Neutrophil (primary cell): ENCODE measurements at regions not wholly inside any gene's neighbourhood (a gene's known extent, or its start where the extent isn't known, plus 50 kb on each side); places are given as distances from the start of the nearest gene placed in this dataset.

Experiments
- H3K27ac ChIP-seq: fragments of 200-600 bp; sonication (generic); 2 replicates; pipeline ENCODE4 v1.5.1; 2016; ENCODE audit warnings: mild to moderate bottlenecking, moderate library complexity
- H3K27me3 ChIP-seq: fragments of 200-600 bp; sonication (generic); 2 replicates; pipeline ENCODE4 v1.6.0; 2016; ENCODE audit warnings: mild to moderate bottlenecking
- H3K36me3 ChIP-seq: fragments of 200-600 bp; sonication (generic); 2 replicates; pipeline ENCODE4 v1.5.1; 2017
- H3K4me1 ChIP-seq, 2 experiments: fragments of 200-600 bp in 1 of 2; sonication (generic) in 1 of 2; 1 replicate in 1 of 2; 2 replicates in 1 of 2; pipeline versions ENCODE4 v1.5.1 to v1.6.1; 2013 to 2016; ENCODE audit warnings: low read depth in 1 of 2, low read length in 1 of 2, mild to moderate bottlenecking in 1 of 2, moderate library complexity in 1 of 2; ENCODE audit not compliant: control insufficient read depth in 1 of 2, insufficient read depth in 1 of 2
- H3K4me3 ChIP-seq, 2 experiments: fragments of 200-600 bp in 1 of 2; sonication (generic) in 1 of 2; 1 replicate in 1 of 2; 2 replicates in 1 of 2; pipeline ENCODE4 v1.5.1; 2013 to 2016; ENCODE audit warnings: low read depth in 1 of 2, low read length in 1 of 2, mild to moderate bottlenecking in 1 of 2, moderate library complexity in 1 of 2
- H3K9me3 ChIP-seq: fragments of 200-600 bp; sonication (generic); 2 replicates; pipeline ENCODE4 v1.5.1; 2016
- TF ChIP-seq, protein P1 (sequence below): fragments of 200-600 bp; sonication (generic); IDR thresholded peaks from 2 replicates; pipeline ENCODE4 v1.5.1; 2016; ENCODE audit warnings: antibody characterized with exemption

DNA sequence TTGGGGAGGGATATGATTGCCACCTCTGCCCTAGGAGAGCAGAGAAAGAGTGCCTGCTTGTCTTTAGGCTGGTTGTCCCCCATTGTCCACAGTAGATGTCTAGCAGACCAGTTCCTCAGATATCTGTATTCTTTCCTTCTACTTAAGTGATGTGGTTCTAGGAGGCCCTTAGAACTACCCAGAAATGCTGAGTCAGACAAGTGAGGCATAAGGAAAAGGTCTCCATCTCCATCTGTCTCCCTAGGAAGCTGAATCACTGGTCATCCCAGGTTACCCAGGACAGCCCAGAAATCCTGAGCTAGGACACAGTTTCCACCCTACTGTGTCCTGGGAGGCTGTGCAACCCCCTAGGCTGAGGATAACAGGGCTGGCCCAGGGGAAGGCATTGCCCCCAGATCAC is 93.4 kb upstream of the INHBA start:
- peaks cover 4 to 10% of the 10 kb centered on the region in 2 experiments for H3K4me1 ChIP-seq
- H3K9me3 ChIP-seq, result no peaks in the 10 kb centered on the region
- H3K4me3 ChIP-seq, result no peak overlapping the region
- H3K27ac ChIP-seq, result no peak overlapping the region
- TF ChIP-seq, protein P1, sequence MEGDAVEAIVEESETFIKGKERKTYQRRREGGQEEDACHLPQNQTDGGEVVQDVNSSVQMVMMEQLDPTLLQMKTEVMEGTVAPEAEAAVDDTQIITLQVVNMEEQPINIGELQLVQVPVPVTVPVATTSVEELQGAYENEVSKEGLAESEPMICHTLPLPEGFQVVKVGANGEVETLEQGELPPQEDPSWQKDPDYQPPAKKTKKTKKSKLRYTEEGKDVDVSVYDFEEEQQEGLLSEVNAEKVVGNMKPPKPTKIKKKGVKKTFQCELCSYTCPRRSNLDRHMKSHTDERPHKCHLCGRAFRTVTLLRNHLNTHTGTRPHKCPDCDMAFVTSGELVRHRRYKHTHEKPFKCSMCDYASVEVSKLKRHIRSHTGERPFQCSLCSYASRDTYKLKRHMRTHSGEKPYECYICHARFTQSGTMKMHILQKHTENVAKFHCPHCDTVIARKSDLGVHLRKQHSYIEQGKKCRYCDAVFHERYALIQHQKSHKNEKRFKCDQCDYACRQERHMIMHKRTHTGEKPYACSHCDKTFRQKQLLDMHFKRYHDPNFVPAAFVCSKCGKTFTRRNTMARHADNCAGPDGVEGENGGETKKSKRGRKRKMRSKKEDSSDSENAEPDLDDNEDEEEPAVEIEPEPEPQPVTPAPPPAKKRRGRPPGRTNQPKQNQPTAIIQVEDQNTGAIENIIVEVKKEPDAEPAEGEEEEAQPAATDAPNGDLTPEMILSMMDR, result no peak
- peaks cover 18% of the 10 kb centered on the region for H3K27me3 ChIP-seq
- no peaks in the 10 kb centered on the region for H3K36me3 ChIP-seq

DNA sequence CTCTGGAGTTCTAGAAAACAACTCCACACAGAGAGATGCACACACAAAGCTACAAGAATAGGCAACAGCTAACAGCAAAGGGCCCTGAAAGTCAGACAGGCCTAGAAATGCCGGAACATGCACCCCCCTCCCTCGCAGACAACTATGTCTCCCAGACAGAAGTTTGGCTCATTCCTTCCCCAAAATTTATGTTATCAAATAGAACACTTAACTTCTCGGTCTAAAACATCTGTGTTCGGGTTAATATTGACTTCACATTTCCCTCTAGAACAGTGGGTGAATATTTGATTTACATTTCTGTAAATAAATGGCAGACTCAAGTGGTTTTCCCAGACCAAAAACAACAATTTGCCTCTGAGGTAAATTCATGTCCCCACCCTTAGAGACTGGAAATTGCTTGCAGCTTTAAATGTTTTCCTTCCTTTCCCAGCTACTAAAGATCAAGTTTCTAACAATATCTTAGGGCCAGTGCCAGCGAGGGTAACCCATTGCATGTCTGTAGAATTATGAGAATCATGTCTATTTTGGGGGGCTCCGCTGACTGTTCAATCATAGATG is 92.5 kb upstream of the INHBA start:
- H3K4me1 ChIP-seq, result peaks cover 4 to 10% of the 10 kb centered on the region in 2 experiments
- no peaks in the 10 kb centered on the region for H3K36me3 ChIP-seq
- H3K27me3 ChIP-seq, result peaks cover 18% of the 10 kb centered on the region
- H3K9me3 ChIP-seq, result no peaks in the 10 kb centered on the region
- H3K27ac ChIP-seq, result no peak overlapping the region
- no peak overlapping the region for H3K4me3 ChIP-seq
- TF ChIP-seq, protein P1, result no peak

DNA sequence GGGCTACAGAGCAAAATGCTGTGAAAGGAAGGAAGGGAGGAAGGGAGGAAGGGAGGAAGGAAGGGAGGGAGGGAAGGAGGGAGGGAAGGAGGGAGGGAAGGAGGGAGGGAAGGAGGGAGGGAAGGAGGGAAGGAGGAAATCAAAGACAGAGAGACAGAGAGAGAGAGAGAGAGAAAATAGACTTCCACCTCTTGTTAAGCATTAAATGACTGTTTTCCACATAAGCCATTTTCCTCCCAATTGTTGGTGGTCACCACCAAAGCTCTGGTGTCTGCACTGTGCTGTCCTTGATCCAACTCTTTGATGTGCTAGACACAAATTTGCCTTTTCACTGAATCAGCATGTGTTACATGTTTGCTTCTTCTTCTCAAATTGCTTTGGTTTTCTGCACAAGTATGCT is 90.7 kb upstream of the INHBA start:
- TF ChIP-seq, protein P1, result no peak
- H3K4me3 ChIP-seq, result no peak overlapping the region
- no peak overlapping the region for H3K27ac ChIP-seq
- H3K36me3 ChIP-seq, result no peaks in the 10 kb centered on the region
- H3K4me1 ChIP-seq, result no peaks in the 10 kb centered on the region
- H3K27me3 ChIP-seq, result peaks cover 17% of the 10 kb centered on the region
- H3K9me3 ChIP-seq, result no peaks in the 10 kb centered on the region

DNA sequence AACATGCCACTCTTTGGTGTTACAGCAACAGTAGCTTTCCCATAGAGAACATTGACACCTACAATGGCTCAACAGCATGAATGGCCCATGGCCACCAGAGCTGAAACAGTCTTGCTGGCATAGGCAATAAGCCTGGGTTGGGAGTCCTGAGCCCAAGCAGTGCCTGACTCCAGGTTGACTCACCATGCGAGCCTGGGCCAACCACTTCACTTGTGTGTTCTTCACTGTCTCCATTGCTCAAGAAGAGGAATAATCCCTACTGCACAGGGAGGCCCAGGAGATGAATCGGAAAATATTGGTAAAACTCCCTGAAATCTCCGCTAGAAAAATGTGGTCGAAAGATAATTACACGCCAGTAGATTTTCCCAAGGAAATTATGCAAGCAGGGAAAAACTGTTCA is 89.2 kb upstream of the INHBA start:
- H3K9me3 ChIP-seq, result no peaks in the 10 kb centered on the region
- no peaks in the 10 kb centered on the region for H3K36me3 ChIP-seq
- no peak overlapping the region for H3K4me3 ChIP-seq
- no peak overlapping the region for H3K27ac ChIP-seq
- H3K27me3 ChIP-seq, result peaks cover 3% of the 10 kb centered on the region
- H3K4me1 ChIP-seq, result peaks cover 1 to 2% of the 10 kb centered on the region in 2 experiments
- TF ChIP-seq, protein P1, result no peak

DNA sequence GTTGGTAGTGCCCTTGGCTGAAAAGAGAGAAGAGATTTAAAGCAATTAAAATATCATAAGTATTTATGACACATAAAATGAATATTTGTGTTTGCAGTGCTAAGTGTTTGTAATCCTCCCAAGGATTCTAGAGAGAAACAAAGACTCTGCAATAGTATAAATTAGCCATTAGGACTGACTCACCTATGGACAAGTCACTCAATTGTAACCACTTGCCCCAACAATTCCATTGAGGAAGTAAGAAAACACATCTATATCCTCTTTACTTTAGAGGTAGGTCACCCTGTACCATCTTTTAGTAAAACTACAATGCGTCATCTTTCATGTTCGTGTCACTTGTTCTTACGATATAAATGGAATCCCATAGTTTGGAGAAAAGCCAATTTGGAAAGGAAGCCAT is 85.7 kb upstream of the INHBA start:
- Histone ChIP-seq H3K4me1 (peaks cover 14 to 16% of the 10 kb centered on the region in 2 experiments), H3K9me3 (no peaks in the 10 kb centered on the region), H3K36me3 (no peaks in the 10 kb centered on the region), H3K27me3 (no peaks in the 10 kb centered on the region), H3K27ac (no peak overlapping the region), H3K4me3 (no peak overlapping the region)
- TF ChIP-seq, protein P1, result no peak
